HG02981 (cell line): ENCODE measurements at regions not wholly inside any gene's neighbourhood (a gene's known extent, or its start where the extent isn't known, plus 50 kb on each side); places are given as distances from the start of the nearest gene placed in this dataset.

Experiments
- ATAC-seq: cut with Tn5 transposase; IDR thresholded peaks from one replicate; pipeline ENCODE4 v1.9.1; 2021; ENCODE audit warnings: mild to moderate bottlenecking, moderate library complexity; ENCODE audit not compliant: unreplicated experiment

GRCh38 chr2:236688563-236689392, 119.2 kb downstream of the ACKR3 start:
- no peak for ATAC-seq

GRCh38 chr2:236689393-236689700, 119.7 kb downstream of the ACKR3 start:
- ATAC-seq: no peak

- no peak for ATAC-seq
Observed at GRCh38 chr2:236689981-236690380, 120.4 kb downstream of the ACKR3 start.

GRCh38 chr2:236690726-236691125, 121.1 kb downstream of the ACKR3 start:
- ATAC-seq: no peak

- no peak for ATAC-seq
Observed at GRCh38 chr2:236691799-236692167, 122.2 kb downstream of the ACKR3 start.

GRCh38 chr2:236692937-236693336, 123.3 kb downstream of the ACKR3 start:
- no peak for ATAC-seq

- no peak for ATAC-seq
Observed at GRCh38 chr2:236693531-236693930, 123.9 kb downstream of the ACKR3 start.

- ATAC-seq: no peak
Observed at GRCh38 chr2:236694146-236694888, 124.7 kb downstream of the ACKR3 start.

GRCh38 chr2:236696834-236697233, 127.2 kb downstream of the ACKR3 start:
- no peak for ATAC-seq

GRCh38 chr2:236698016-236698627, 128.5 kb downstream of the ACKR3 start:
- no peak for ATAC-seq

- no peak for ATAC-seq
Observed at GRCh38 chr2:236700703-236701102, 131.1 kb downstream of the ACKR3 start.

GRCh38 chr2:236702657-236703372, 133.2 kb downstream of the ACKR3 start:
- ATAC-seq: no peak

- ATAC-seq: no peak
Observed at GRCh38 chr2:236703373-236703709, 133.7 kb downstream of the ACKR3 start.

GRCh38 chr2:236703906-236704305, 134.3 kb downstream of the ACKR3 start:
- ATAC-seq: no peak

- ATAC-seq: no peak
Observed at GRCh38 chr2:236704887-236705286, 135.3 kb downstream of the ACKR3 start.

GRCh38 chr2:236705295-236706105, 135.9 kb downstream of the ACKR3 start:
- no peak for ATAC-seq

- ATAC-seq: no peak
Observed at GRCh38 chr2:236706288-236706687, 136.7 kb downstream of the ACKR3 start.

GRCh38 chr2:236706803-236707202, 137.2 kb downstream of the ACKR3 start:
- no peak for ATAC-seq

- no peak for ATAC-seq
Observed at GRCh38 chr2:236711440-236711839, 141.8 kb downstream of the ACKR3 start.

- ATAC-seq: no peak
Observed at GRCh38 chr2:236712304-236712703, 142.7 kb downstream of the ACKR3 start.
